Lung (tissue), 11 donors: ENCODE measurements at regions not wholly inside any gene's neighbourhood (a gene's known extent, or its start where the extent isn't known, plus 50 kb on each side); places are given as distances from the start of the nearest gene placed in this dataset.
"Not testable (repeated sequence)": the region's sequence is repeated elsewhere in the genome, so short reads cannot be mapped to it uniquely, and the experiment has no call there.

Experiments used
- ATAC-seq: fragments of 200-7000 bp; cut with Tn5 transposase; one replicate; pipeline ENCODE4 v1.9.1; 2020; ENCODE audit warnings: moderate number of reproducible peaks; ENCODE audit not compliant: insufficient read depth, low FRiP score
- DNase-seq, 3 donors: peaks; one replicate each; pipeline ENCODE4 v3.0.0-alpha.2; 2013 to 2017
- H3K27ac ChIP-seq, 2 donors: one replicate each; pipeline ENCODE4 v1.5.1; 2013; ENCODE audit warnings: mild to moderate bottlenecking in 2 of 2, moderate library complexity in 2 of 2, control low read depth in 1 of 2, inconsistent platforms in 1 of 2, low read depth in 1 of 2, low read length in 1 of 2
- H3K27me3 ChIP-seq, 3 donors: one replicate each; pipeline ENCODE4 v1.5.1; 2013; ENCODE audit warnings: low read length in 2 of 3; ENCODE audit not compliant: control insufficient read depth in 3 of 3, insufficient read depth in 3 of 3
- H3K36me3 ChIP-seq, 4 donors: one replicate each; pipeline ENCODE4 v1.5.1; 2013; ENCODE audit warnings: low read length in 4 of 4, mild to moderate bottlenecking in 1 of 4, moderate library complexity in 1 of 4; ENCODE audit not compliant: control insufficient read depth in 4 of 4, insufficient read depth in 4 of 4
- H3K4me1 ChIP-seq, 5 donors: one replicate each; pipeline ENCODE4 v1.5.1; 2013; ENCODE audit warnings: low read length in 5 of 5, mild to moderate bottlenecking in 2 of 5, moderate library complexity in 1 of 5; ENCODE audit not compliant: control insufficient read depth in 5 of 5, insufficient read depth in 5 of 5
- H3K4me3 ChIP-seq: one replicate; pipeline ENCODE4 v1.5.1; 2013; ENCODE audit warnings: mild to moderate bottlenecking, control low read depth, moderate library complexity
- H3K9ac ChIP-seq, 2 donors: one replicate each; pipeline ENCODE4 v1.5.1; 2013; ENCODE audit warnings: low read length in 2 of 2, control low read depth in 1 of 2; ENCODE audit not compliant: insufficient read depth in 1 of 2
- H3K9me3 ChIP-seq, 4 donors: one replicate each; pipeline ENCODE4 v1.5.1; 2013; ENCODE audit warnings: low read length in 3 of 4, mild to moderate bottlenecking in 1 of 4, moderate library complexity in 1 of 4; ENCODE audit not compliant: control insufficient read depth in 4 of 4, insufficient read depth in 3 of 4
- WGBS, 2 donors: extraction: QIAGEN DNeasy Blood & Tissue Kit; methylation state at CpG; one replicate each; pipeline ENCODE4 v1.1.7; 2013; 5-methylcytosine and 5-hydroxymethylcytosine counted together
- TF ChIP-seq, protein P1 (sequence below): IDR thresholded peaks from 2 replicates; pipeline ENCODE4 v1.5.1; 2012; ENCODE audit warnings: mild to moderate bottlenecking; ENCODE audit errors: control extremely low read depth, extremely low read depth
- donor health status: control.
- donor health status: control.
- donor health status: Bipolar disorder and iron deficiency.
- donor health status: healthy.
- donor health status: DM: yes; HTN: yes; CAD: no.

DNA sequence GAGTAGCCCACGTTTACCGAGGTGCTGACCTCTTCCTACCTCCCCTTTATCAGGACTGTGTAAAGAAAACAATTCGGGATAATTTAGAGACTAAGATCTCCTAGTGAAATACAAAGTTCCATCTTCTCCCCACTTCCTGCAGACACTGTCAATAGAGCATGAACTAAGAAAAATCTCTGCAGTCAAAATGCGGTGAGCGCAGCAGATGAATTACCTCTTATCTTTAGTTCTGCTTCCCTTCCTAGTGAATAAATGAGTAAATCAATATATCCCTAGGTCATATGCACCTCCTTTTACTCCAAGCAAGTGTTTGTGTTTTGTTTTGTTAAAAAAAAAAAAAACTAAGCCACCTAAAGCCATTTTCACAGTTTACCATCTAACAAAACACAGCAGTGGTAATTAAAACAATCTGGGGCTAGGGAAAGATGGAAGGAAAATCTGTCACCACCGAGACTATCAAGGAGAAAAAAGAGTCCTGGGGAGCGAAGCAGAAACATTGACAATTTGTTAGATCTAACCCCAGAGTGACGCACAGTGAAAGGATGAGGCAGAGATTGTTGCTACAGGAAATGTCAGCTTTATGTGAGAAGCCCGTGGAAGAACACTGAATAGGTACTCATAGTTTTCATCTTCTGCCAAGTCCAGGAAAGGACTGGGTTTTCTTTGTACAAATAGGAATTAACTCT, 159.4 kb upstream of the SPTLC3 start:
- WGBS, 2 donors: 35 to 44% methylated on average over 9 of the region's 9 CpGs
- ATAC-seq: no peak
- no peak overlapping the region for H3K27ac ChIP-seq
- DNase-seq: no peak
- TF ChIP-seq, protein P1, sequence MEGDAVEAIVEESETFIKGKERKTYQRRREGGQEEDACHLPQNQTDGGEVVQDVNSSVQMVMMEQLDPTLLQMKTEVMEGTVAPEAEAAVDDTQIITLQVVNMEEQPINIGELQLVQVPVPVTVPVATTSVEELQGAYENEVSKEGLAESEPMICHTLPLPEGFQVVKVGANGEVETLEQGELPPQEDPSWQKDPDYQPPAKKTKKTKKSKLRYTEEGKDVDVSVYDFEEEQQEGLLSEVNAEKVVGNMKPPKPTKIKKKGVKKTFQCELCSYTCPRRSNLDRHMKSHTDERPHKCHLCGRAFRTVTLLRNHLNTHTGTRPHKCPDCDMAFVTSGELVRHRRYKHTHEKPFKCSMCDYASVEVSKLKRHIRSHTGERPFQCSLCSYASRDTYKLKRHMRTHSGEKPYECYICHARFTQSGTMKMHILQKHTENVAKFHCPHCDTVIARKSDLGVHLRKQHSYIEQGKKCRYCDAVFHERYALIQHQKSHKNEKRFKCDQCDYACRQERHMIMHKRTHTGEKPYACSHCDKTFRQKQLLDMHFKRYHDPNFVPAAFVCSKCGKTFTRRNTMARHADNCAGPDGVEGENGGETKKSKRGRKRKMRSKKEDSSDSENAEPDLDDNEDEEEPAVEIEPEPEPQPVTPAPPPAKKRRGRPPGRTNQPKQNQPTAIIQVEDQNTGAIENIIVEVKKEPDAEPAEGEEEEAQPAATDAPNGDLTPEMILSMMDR: no peak
- no peaks in the 10 kb centered on the region for H3K4me1 ChIP-seq
- H3K27me3 ChIP-seq: no peaks in the 10 kb centered on the region
- H3K9ac ChIP-seq: no peak overlapping the region
- H3K4me3 ChIP-seq: no peak overlapping the region
- H3K36me3 ChIP-seq: no peaks in the 10 kb centered on the region
- H3K9me3 ChIP-seq: no peaks in the 10 kb centered on the region

DNA sequence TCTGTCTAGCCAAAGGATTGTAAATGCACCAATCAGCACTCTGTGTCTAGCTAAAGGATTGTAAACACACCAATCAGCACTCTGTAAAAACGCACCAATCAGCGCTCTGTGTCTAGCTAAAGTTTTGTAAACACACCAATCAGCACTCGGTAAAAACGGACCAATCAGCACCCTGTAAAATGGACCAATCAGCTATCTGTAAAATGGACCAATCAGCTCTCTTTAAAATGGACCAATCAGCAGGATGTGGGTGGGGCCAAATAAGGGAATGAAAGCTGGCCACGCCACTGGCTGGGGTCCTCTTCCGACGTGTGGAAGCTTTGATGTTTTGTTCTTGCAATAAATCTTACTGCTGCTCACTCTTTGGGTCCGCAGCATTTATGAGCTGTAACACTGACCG, 151.1 kb upstream of the SPTLC3 start:
- H3K27me3 ChIP-seq, H3K4me3 ChIP-seq, H3K9me3 ChIP-seq, DNase-seq, ATAC-seq, H3K36me3 ChIP-seq, H3K4me1 ChIP-seq, H3K27ac ChIP-seq, H3K9ac ChIP-seq: not testable (repeated sequence)
- WGBS, 2 donors: 92 to 93% methylated on average over 9 of the region's 9 CpGs

DNA sequence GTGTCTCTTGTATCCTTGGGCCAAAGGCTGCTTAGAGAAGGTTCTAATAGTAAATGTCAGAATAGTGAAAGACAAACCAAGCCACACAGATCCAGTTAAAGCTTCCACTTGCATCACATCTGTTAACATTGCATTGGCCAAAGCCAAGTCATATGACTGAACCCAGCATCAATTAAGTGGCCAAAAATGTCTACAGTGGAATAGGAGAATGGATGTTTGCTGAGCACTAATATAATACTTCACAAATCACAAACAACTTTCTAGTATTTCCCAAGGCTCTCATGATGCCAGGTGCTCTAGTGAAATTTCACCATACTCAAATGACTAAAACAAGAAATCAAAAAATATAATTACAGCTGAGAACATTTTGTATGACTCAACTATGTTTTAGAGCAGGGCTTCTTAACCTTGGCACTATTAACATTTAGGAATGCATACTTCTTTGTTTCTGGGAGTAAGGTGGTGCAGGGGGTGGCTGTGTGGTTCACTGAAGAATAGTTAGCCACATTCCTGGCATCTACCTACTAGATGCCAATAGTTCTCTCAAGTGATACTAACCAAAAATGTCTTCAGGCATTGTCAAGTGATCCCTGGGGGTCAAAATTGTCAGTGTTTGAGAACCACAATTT, 148.0 kb upstream of the SPTLC3 start:
- no peak overlapping the region for H3K4me3 ChIP-seq
- no peak overlapping the region for H3K9ac ChIP-seq
- no peaks in the 10 kb centered on the region for H3K27me3 ChIP-seq
- TF ChIP-seq, protein P1: no peak
- H3K9me3 ChIP-seq: peaks cover 0 to 4% (median 0%) of the 10 kb centered on the region in 4 donors
- ATAC-seq: peak; percentile 68
- H3K27ac ChIP-seq: no peak overlapping the region
- no peaks in the 10 kb centered on the region for H3K36me3 ChIP-seq
- H3K4me1 ChIP-seq: no peaks in the 10 kb centered on the region
- DNase-seq: no peak

DNA sequence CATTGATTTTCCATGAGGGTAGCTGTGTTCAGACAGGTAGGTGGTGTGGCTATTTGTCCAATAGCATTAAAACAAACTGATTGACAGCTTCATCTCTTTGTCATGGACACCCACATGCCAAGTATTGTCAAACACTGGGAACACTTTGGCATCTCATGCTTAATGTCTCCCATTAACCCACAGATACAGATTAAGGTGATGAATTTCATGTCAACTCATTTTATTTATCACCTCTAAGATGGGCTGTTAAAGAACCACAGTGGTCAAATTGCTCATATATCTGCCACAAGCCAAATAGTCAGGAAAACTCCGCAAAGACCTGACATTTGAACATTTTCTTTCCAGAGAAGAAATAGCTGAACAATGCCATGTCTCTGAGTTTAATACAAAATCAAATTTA, 139.1 kb upstream of the SPTLC3 start:
- TF ChIP-seq, protein P1: no peak
- no peaks in the 10 kb centered on the region for H3K4me1 ChIP-seq
- ATAC-seq (no peak), DNase-seq (no peak)
- no peaks in the 10 kb centered on the region for H3K27me3 ChIP-seq
- H3K36me3 ChIP-seq: no peaks in the 10 kb centered on the region
- WGBS, 2 donors: 89 to 92% methylated on average over 1 of the region's 1 CpG
- H3K27ac ChIP-seq: no peak overlapping the region
- H3K9ac ChIP-seq: no peak overlapping the region
- no peaks in the 10 kb centered on the region for H3K9me3 ChIP-seq
- H3K4me3 ChIP-seq: no peak overlapping the region
